Panc1 (cell line): ENCODE measurements at regions not wholly inside any gene's neighbourhood (a gene's known extent, or its start where the extent isn't known, plus 50 kb on each side); places are given as distances from the start of the nearest gene placed in this dataset.

Experiments
- ATAC-seq: fragments of 200-7000 bp; cut with Tn5 transposase; 2 replicates; pipeline ENCODE4 v1.9.1; 2020; ENCODE audit warnings: mild to moderate bottlenecking, moderate library complexity
- BruUV-seq: library from RNA; stranded (reverse); fragments of 400-500 nt; replicated peaks from 2 replicates; lab custom pipeline; 2021; lab: Mats Ljungman, UMichigan
- CTCF ChIA-PET: fragments of 300-600 bp; sonication (Branson Sonifier 250); formaldehyde crosslinking; loops from one replicate; lab custom pipeline; 2022; ENCODE audit warnings: antibody characterized with exemption; lab: Charles Lee
- POLR2A ChIA-PET: fragments of 300-600 bp; sonication (Branson Sonifier 250); formaldehyde crosslinking; loops from one replicate; lab custom pipeline; 2022; ENCODE audit warnings: antibody characterized with exemption; lab: Charles Lee
- DNase-seq: peaks from one replicate; pipeline ENCODE4 v3.0.0-alpha.2; 2010; ENCODE audit warnings: low read depth, low spot score
- H3K27ac ChIP-seq: 2 replicates; pipeline ENCODE4 v1.5.1; 2011; ENCODE audit warnings: mild to moderate bottlenecking, low read length, inconsistent platforms
- H3K27me3 ChIP-seq: fragments of 200-500 bp; sonication (Bioruptor generic); 2 replicates; pipeline ENCODE4 v1.6.0; 2014; ENCODE audit warnings: low read length, inconsistent platforms; ENCODE audit not compliant: control insufficient read depth, insufficient read depth
- H3K36me3 ChIP-seq: fragments of 200-500 bp; sonication (Bioruptor generic); 2 replicates; pipeline ENCODE4 v1.5.1; 2014; ENCODE audit warnings: inconsistent platforms, mild to moderate bottlenecking, low read length, moderate library complexity; ENCODE audit not compliant: control insufficient read depth, insufficient read depth
- H3K4me1 ChIP-seq: 2 replicates; pipeline ENCODE4 v1.5.1; 2011; ENCODE audit warnings: inconsistent platforms, mild to moderate bottlenecking, low read length, moderate library complexity; ENCODE audit not compliant: control insufficient read depth, insufficient read depth
- H3K4me3 ChIP-seq, 2 experiments: 2 replicates each; pipeline ENCODE4 v1.5.1; 2011 to 2012; ENCODE audit warnings: low read depth in 2 of 2, low read length in 2 of 2, mild to moderate bottlenecking in 2 of 2, inconsistent platforms in 1 of 2, moderate library complexity in 1 of 2
- H3K9me3 ChIP-seq: fragments of 200-500 bp; sonication (Bioruptor generic); 2 replicates; pipeline ENCODE4 v1.5.1; 2014; ENCODE audit warnings: low read depth, mild to moderate bottlenecking, inconsistent platforms, low read length, moderate library complexity; ENCODE audit not compliant: control insufficient read depth, insufficient read depth
- POLR2AphosphoS5 ChIP-seq: IDR thresholded peaks from 2 replicates; pipeline ENCODE4 v1.6.1; 2012; ENCODE audit warnings: mild to moderate bottlenecking, low read depth, low read length, moderate library complexity
- SIN3A ChIP-seq: IDR thresholded peaks from 2 replicates; pipeline ENCODE4 v1.6.1; 2012; ENCODE audit warnings: low read depth, mild to moderate bottlenecking, low read length, moderate library complexity, borderline replicate concordance; ENCODE audit not compliant: insufficient read depth
- TCF7L2 ChIP-seq: IDR thresholded peaks from 2 replicates; pipeline ENCODE4 v1.6.1; 2011; ENCODE audit warnings: mild to moderate bottlenecking, low read depth, low read length, inconsistent platforms
- in situ Hi-C: cut with HindIII; loops from 2 replicates; pipeline ENCODE4 v1.10.0; 2016; ENCODE audit warnings: low sequenced_read_pairs, low pct_unique_long_range_greater_than_20kb
- intact Hi-C: fragments of 100-400 bp; cut with micrococcal nuclease; formaldehyde crosslinking; loops from one replicate; pipeline ENCODE4 v1.10.0; 2022; ENCODE audit not compliant: unreplicated experiment
- TF ChIP-seq, protein P1 (sequence below), 2 experiments: IDR thresholded peaks; 2 replicates each; pipeline ENCODE4 v1.6.1; 2011 to 2012; ENCODE audit warnings: low read depth in 2 of 2, control low read depth in 1 of 2, low read length in 1 of 2, mild to moderate bottlenecking in 1 of 2, moderate library complexity in 1 of 2; ENCODE audit not compliant: insufficient read depth in 1 of 2
- TF ChIP-seq, protein P2 (sequence below): fragments of 450-650 bp; IDR thresholded peaks from 2 replicates; pipeline ENCODE4 v1.5.1; 2017; ENCODE audit warnings: mild to moderate bottlenecking

DNA sequence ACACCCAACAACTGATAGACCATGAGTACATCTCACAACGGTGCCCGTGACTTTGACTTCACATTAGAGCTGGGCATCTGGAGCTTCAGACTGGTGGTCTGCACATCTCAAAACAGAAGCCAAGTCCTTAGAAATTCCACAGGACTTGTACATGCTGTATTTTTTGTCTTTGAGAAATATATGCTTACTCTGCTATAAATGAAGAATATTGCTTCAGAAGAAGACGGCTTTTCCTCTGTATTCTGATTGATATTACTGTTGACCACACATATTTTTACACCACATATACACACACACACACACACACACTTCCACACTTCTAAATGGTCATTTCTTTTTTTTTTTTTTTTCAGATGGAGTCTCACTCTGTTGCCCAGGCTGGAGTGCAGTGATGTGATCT is 338.3 kb upstream of the KIF2A start:
- in situ Hi-C loops (no loop called here), intact Hi-C loops (no loop called here)
- H3K27me3 ChIP-seq, result peaks cover 7% of the 10 kb centered on the region
- no peak for DNase-seq
- ChIA-PET POLR2A (no interaction called here), CTCF (no interaction called here)
- H3K27ac ChIP-seq, result no peak overlapping the region
- TF ChIP-seq TCF7L2 (no peak), SIN3A (no peak), POLR2AphosphoS5 (no peak)
- TF ChIP-seq, protein P1, sequence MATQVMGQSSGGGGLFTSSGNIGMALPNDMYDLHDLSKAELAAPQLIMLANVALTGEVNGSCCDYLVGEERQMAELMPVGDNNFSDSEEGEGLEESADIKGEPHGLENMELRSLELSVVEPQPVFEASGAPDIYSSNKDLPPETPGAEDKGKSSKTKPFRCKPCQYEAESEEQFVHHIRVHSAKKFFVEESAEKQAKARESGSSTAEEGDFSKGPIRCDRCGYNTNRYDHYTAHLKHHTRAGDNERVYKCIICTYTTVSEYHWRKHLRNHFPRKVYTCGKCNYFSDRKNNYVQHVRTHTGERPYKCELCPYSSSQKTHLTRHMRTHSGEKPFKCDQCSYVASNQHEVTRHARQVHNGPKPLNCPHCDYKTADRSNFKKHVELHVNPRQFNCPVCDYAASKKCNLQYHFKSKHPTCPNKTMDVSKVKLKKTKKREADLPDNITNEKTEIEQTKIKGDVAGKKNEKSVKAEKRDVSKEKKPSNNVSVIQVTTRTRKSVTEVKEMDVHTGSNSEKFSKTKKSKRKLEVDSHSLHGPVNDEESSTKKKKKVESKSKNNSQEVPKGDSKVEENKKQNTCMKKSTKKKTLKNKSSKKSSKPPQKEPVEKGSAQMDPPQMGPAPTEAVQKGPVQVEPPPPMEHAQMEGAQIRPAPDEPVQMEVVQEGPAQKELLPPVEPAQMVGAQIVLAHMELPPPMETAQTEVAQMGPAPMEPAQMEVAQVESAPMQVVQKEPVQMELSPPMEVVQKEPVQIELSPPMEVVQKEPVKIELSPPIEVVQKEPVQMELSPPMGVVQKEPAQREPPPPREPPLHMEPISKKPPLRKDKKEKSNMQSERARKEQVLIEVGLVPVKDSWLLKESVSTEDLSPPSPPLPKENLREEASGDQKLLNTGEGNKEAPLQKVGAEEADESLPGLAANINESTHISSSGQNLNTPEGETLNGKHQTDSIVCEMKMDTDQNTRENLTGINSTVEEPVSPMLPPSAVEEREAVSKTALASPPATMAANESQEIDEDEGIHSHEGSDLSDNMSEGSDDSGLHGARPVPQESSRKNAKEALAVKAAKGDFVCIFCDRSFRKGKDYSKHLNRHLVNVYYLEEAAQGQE (IDR thresholded peaks at IDR 0.05; ENCODE audit: insufficient read depth in 1 of 2, low read depth in 2 of 2, low read length in 1 of 2), result no peak
- TF ChIP-seq, protein P2, sequence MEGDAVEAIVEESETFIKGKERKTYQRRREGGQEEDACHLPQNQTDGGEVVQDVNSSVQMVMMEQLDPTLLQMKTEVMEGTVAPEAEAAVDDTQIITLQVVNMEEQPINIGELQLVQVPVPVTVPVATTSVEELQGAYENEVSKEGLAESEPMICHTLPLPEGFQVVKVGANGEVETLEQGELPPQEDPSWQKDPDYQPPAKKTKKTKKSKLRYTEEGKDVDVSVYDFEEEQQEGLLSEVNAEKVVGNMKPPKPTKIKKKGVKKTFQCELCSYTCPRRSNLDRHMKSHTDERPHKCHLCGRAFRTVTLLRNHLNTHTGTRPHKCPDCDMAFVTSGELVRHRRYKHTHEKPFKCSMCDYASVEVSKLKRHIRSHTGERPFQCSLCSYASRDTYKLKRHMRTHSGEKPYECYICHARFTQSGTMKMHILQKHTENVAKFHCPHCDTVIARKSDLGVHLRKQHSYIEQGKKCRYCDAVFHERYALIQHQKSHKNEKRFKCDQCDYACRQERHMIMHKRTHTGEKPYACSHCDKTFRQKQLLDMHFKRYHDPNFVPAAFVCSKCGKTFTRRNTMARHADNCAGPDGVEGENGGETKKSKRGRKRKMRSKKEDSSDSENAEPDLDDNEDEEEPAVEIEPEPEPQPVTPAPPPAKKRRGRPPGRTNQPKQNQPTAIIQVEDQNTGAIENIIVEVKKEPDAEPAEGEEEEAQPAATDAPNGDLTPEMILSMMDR, result no peak
- H3K9me3 ChIP-seq, result no peaks in the 10 kb centered on the region
- BruUV-seq, result no TSS peak
- no peak for ATAC-seq
- H3K4me3 ChIP-seq, result no peak overlapping the region
- no peaks in the 10 kb centered on the region for H3K36me3 ChIP-seq
- no peaks in the 10 kb centered on the region for H3K4me1 ChIP-seq

DNA sequence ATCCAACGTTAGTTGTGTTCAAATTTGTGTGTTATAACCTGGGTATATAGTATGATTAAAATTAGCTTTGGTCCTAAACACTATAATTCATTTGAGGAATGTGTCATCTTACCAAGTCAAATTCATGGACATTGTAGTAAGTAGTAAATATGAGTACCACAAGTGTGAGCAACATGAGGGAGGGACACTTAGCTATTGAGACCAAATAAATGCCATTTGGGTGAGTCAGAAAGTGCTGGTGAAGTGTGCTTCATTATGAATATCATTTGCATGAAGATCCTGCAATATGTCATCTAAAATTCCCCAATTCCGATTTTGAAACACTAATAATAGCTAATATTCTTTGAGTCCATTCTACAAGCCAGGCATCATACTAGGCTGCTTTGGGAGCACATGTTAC is 336.7 kb upstream of the KIF2A start:
- TF ChIP-seq, protein P1 (IDR thresholded peaks at IDR 0.05; ENCODE audit: insufficient read depth in 1 of 2, low read depth in 2 of 2, low read length in 1 of 2), result no peak
- TF ChIP-seq, protein P2, result no peak
- TF ChIP-seq SIN3A (no peak), POLR2AphosphoS5 (no peak), TCF7L2 (no peak)
- ChIA-PET CTCF (no interaction called here), POLR2A (no interaction called here)
- H3K27me3 ChIP-seq, result peaks cover 7% of the 10 kb centered on the region
- no peaks in the 10 kb centered on the region for H3K4me1 ChIP-seq
- intact Hi-C loops, result no loop called here
- H3K36me3 ChIP-seq, result no peaks in the 10 kb centered on the region
- no peak overlapping the region for H3K4me3 ChIP-seq
- H3K9me3 ChIP-seq, result no peaks in the 10 kb centered on the region
- no peak overlapping the region for H3K27ac ChIP-seq
- no peak for DNase-seq
- BruUV-seq, result no TSS peak
- no peak for ATAC-seq
- in situ Hi-C loops, result no loop called here
